Neural progenitor cell (in vitro differentiated cells): ENCODE measurements at regions not wholly inside any gene's neighbourhood (a gene's known extent, or its start where the extent isn't known, plus 50 kb on each side); places are given as distances from the start of the nearest gene placed in this dataset.

Experiments used
- DNase-seq: peaks from one replicate; pipeline ENCODE4 v3.0.0-alpha.2; 2016; ENCODE audit warnings: low spot score
- H2AFZ ChIP-seq: fragments of 200-600 bp; sonication (generic); replicated peaks from 2 replicates; pipeline ENCODE4 v1.6.1; 2016; ENCODE audit warnings: antibody characterized with exemption
- H3F3A ChIP-seq: fragments of 200-600 bp; sonication (generic); 2 replicates; pipeline ENCODE4 v1.6.1; 2016; ENCODE audit warnings: antibody characterized with exemption, low read depth
- H3K27ac ChIP-seq: fragments of 200-600 bp; sonication (generic); 2 replicates; pipeline ENCODE4 v1.5.1; 2016; ENCODE audit warnings: mild to moderate bottlenecking
- H3K27me3 ChIP-seq: fragments of 200-600 bp; sonication (generic); 2 replicates; pipeline ENCODE4 v1.6.1; 2016; ENCODE audit warnings: mild to moderate bottlenecking, moderate library complexity
- H3K36me3 ChIP-seq: fragments of 200-600 bp; sonication (generic); 2 replicates; pipeline ENCODE4 v1.5.1; 2016
- H3K4me1 ChIP-seq: fragments of 200-600 bp; sonication (generic); 2 replicates; pipeline ENCODE4 v1.6.1; 2016; ENCODE audit warnings: mixed run types
- H3K4me2 ChIP-seq: fragments of 200-600 bp; sonication (generic); 2 replicates; pipeline ENCODE4 v1.6.1; 2016
- H3K4me3 ChIP-seq: fragments of 200-600 bp; sonication (generic); 2 replicates; pipeline ENCODE4 v1.5.1; 2016
- H3K79me2 ChIP-seq: fragments of 200-600 bp; sonication (generic); 2 replicates; pipeline ENCODE4 v1.6.1; 2016; ENCODE audit warnings: low read depth
- H3K9ac ChIP-seq: fragments of 200-600 bp; sonication (generic); 2 replicates; pipeline ENCODE4 v1.6.1; 2016
- H3K9me3 ChIP-seq: fragments of 200-600 bp; sonication (generic); 2 replicates; pipeline ENCODE4 v1.5.1; 2016; ENCODE audit warnings: low read depth
- H4K20me1 ChIP-seq: fragments of 200-600 bp; sonication (generic); 2 replicates; pipeline ENCODE4 v1.6.1; 2016; ENCODE audit warnings: low read depth
- H3K27ac Mint-ChIP-seq: 3 replicates; pipeline ENCODE4 v1.8.0; 2021; ENCODE audit warnings: mixed read lengths
- H3K27me3 Mint-ChIP-seq: 2 replicates; pipeline ENCODE4 v1.8.0; 2022; ENCODE audit warnings: low read depth, mild to moderate bottlenecking, inconsistent platforms, moderate library complexity, mixed read lengths; ENCODE audit not compliant: insufficient read depth
- H3K36me3 Mint-ChIP-seq: 3 replicates; pipeline ENCODE4 v1.8.0; 2021; ENCODE audit warnings: mixed read lengths
- H3K4me1 Mint-ChIP-seq: 3 replicates; pipeline ENCODE4 v1.8.0; 2021; ENCODE audit warnings: mixed read lengths
- H3K4me3 Mint-ChIP-seq: 3 replicates; pipeline ENCODE4 v1.8.0; 2021; ENCODE audit warnings: mild to moderate bottlenecking, moderate library complexity, mixed read lengths
- H3K9me3 Mint-ChIP-seq: 3 replicates; pipeline ENCODE4 v1.8.0; 2020; ENCODE audit warnings: mixed read lengths
- EZH2 ChIP-seq: fragments of 200-600 bp; sonication (generic); IDR thresholded peaks from 2 replicates; pipeline ENCODE4 v1.6.1; 2017; ENCODE audit warnings: antibody characterized with exemption, mild to moderate bottlenecking, moderate library complexity
- EZH2phosphoT487 ChIP-seq: fragments of 200-600 bp; sonication (generic); IDR thresholded peaks from 2 replicates; pipeline ENCODE4 v1.6.1; 2017; ENCODE audit warnings: antibody characterized with exemption
- TF ChIP-seq, protein P1 (sequence below): fragments of 200-600 bp; sonication (generic); IDR thresholded peaks from 2 replicates; pipeline ENCODE4 v1.5.1; 2017; ENCODE audit warnings: antibody characterized with exemption, mild to moderate bottlenecking

- TF ChIP-seq, protein P1, sequence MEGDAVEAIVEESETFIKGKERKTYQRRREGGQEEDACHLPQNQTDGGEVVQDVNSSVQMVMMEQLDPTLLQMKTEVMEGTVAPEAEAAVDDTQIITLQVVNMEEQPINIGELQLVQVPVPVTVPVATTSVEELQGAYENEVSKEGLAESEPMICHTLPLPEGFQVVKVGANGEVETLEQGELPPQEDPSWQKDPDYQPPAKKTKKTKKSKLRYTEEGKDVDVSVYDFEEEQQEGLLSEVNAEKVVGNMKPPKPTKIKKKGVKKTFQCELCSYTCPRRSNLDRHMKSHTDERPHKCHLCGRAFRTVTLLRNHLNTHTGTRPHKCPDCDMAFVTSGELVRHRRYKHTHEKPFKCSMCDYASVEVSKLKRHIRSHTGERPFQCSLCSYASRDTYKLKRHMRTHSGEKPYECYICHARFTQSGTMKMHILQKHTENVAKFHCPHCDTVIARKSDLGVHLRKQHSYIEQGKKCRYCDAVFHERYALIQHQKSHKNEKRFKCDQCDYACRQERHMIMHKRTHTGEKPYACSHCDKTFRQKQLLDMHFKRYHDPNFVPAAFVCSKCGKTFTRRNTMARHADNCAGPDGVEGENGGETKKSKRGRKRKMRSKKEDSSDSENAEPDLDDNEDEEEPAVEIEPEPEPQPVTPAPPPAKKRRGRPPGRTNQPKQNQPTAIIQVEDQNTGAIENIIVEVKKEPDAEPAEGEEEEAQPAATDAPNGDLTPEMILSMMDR, result no peak
- TF ChIP-seq EZH2, result no peak
- no peak for TF ChIP-seq EZH2phosphoT487
Measured at GRCh38 chr13:50382511-50382910, 367.3 kb downstream of the KCNRG start.

GRCh38 chr13:50382951-50383350 lies 367.7 kb downstream of the KCNRG start:
- peaks cover 3% of the 10 kb centered on the region for H3K36me3 Mint-ChIP-seq
- H3K9me3 Mint-ChIP-seq, result peaks cover 19% of the 10 kb centered on the region
- no peak overlapping the region for H3K4me3 ChIP-seq
- H3F3A ChIP-seq, result peaks cover 16% of the 10 kb centered on the region
- TF ChIP-seq EZH2 (no peak), EZH2phosphoT487 (no peak)
- TF ChIP-seq, protein P1, result no peak
- peaks cover 26% of the 10 kb centered on the region for H3K4me1 Mint-ChIP-seq
- H2AFZ ChIP-seq, result no peak overlapping the region
- no peak overlapping the region for H3K4me2 ChIP-seq
- no peak overlapping the region for H3K9ac ChIP-seq
- peaks cover 31% of the 10 kb centered on the region for H3K4me1 ChIP-seq
- no peak overlapping the region for H3K27ac ChIP-seq
- H3K27me3 ChIP-seq, result no peaks in the 10 kb centered on the region
- no peak for DNase-seq
- no peaks in the 10 kb centered on the region for H3K79me2 ChIP-seq
- no peaks in the 10 kb centered on the region for H4K20me1 ChIP-seq
- H3K9me3 ChIP-seq, result no peaks in the 10 kb centered on the region
- no peak overlapping the region for H3K4me3 Mint-ChIP-seq
- H3K36me3 ChIP-seq, result no peaks in the 10 kb centered on the region
- H3K27me3 Mint-ChIP-seq, result no peaks in the 10 kb centered on the region
- no peak overlapping the region for H3K27ac Mint-ChIP-seq

More at GRCh38 chr13:50382511-50382910, 367.3 kb downstream of the KCNRG start:
- Histone ChIP-seq H3K36me3 (no peaks in the 10 kb centered on the region), H3K4me2 (no peak overlapping the region), H3K9me3 (no peaks in the 10 kb centered on the region), H3K4me1 (peaks cover 33% of the 10 kb centered on the region), H3K9ac (no peak overlapping the region), H3K79me2 (no peaks in the 10 kb centered on the region), H3F3A (peaks cover 16% of the 10 kb centered on the region), H4K20me1 (no peaks in the 10 kb centered on the region), H3K4me3 (no peak overlapping the region), H3K27ac (no peak overlapping the region), H2AFZ (no peak overlapping the region), H3K27me3 (no peaks in the 10 kb centered on the region)
- Mint-ChIP-seq H3K4me1 (peaks cover 28% of the 10 kb centered on the region), H3K27me3 (no peaks in the 10 kb centered on the region), H3K36me3 (peaks cover 3% of the 10 kb centered on the region), H3K27ac (no peak overlapping the region), H3K4me3 (no peak overlapping the region), H3K9me3 (peaks cover 19% of the 10 kb centered on the region)
- DNase-seq, result no peak

- no peak overlapping the region for H3K27ac Mint-ChIP-seq
Measured at GRCh38 chr13:50384724-50385123, 369.5 kb downstream of the KCNRG start.

More at GRCh38 chr13:50384724-50385123, 369.5 kb downstream of the KCNRG start:
- H3K9me3 Mint-ChIP-seq, result peaks cover 17% of the 10 kb centered on the region
- no peak overlapping the region for H3K4me3 Mint-ChIP-seq
- Histone ChIP-seq H2AFZ (no peak overlapping the region), H3K9ac (no peak overlapping the region), H4K20me1 (no peaks in the 10 kb centered on the region), H3K4me1 (peaks cover 28% of the 10 kb centered on the region), H3F3A (peaks cover 18% of the 10 kb centered on the region), H3K27me3 (no peaks in the 10 kb centered on the region), H3K79me2 (no peaks in the 10 kb centered on the region), H3K36me3 (no peaks in the 10 kb centered on the region), H3K4me3 (no peak overlapping the region), H3K27ac (no peak overlapping the region), H3K9me3 (no peaks in the 10 kb centered on the region), H3K4me2 (no peak overlapping the region)
- H3K27me3 Mint-ChIP-seq, result no peaks in the 10 kb centered on the region
- DNase-seq, result no peak
- no peak for TF ChIP-seq EZH2phosphoT487
- TF ChIP-seq EZH2, result no peak
- TF ChIP-seq, protein P1, result no peak
- peaks cover 29% of the 10 kb centered on the region for H3K4me1 Mint-ChIP-seq
- H3K36me3 Mint-ChIP-seq, result peaks cover 3% of the 10 kb centered on the region
